Testis (tissue), 2 donors: ENCODE measurements at regions not wholly inside any gene's neighbourhood (a gene's known extent, or its start where the extent isn't known, plus 50 kb on each side); places are given as distances from the start of the nearest gene placed in this dataset.

Source experiments
- CTCF ChIP-seq, 3 experiments: fragments of 450-650 bp in 2 of 3; fragments of 200-600 bp in 1 of 3; sonication (generic) in 1 of 3; IDR thresholded peaks; one replicate each; pipeline ENCODE4 v1.5.1; 2016 to 2019; ENCODE audit warnings: antibody characterized with exemption in 3 of 3, mild to moderate bottlenecking in 2 of 3, moderate library complexity in 1 of 3
- POLR2A ChIP-seq: fragments of 450-650 bp; IDR thresholded peaks from one replicate; pipeline ENCODE4 v1.6.1; 2017; ENCODE audit warnings: antibody characterized with exemption, mild to moderate bottlenecking, moderate library complexity

GRCh38 chr4:66688674-66689073 is 856.6 kb downstream of the CENPC start:
- TF ChIP-seq POLR2A (no peak), CTCF (IDR thresholded peaks at IDR 0.05) (no peak)
